ENCODE measurements at regions not wholly inside any gene's neighbourhood (a gene's known extent, or its start where the extent isn't known, plus 50 kb on each side); places are given as distances from the start of the nearest gene placed in this dataset.

- no peak for FAIRE-seq
Observed at GRCh38 chr2:145723872-145724271, 1204.0 kb upstream of the ZEB2 start.

- no peak for FAIRE-seq
Observed at GRCh38 chr2:145721681-145722080, 1201.8 kb upstream of the ZEB2 start.

- FAIRE-seq = no peak
Observed at GRCh38 chr2:145715601-145716000, 1195.7 kb upstream of the ZEB2 start.

GRCh38 chr2:145710303-145710702 is 1190.4 kb upstream of the ZEB2 start:
- no peak for FAIRE-seq

GRCh38 chr2:145702305-145702704 is 1182.4 kb upstream of the ZEB2 start:
- no peak for FAIRE-seq

- no peak for FAIRE-seq
Observed at GRCh38 chr2:145692971-145693478, 1173.1 kb upstream of the ZEB2 start.

GRCh38 chr2:145691659-145692058 is 1171.7 kb upstream of the ZEB2 start:
- no peak for FAIRE-seq

GRCh38 chr2:145690183-145690778 is 1170.4 kb upstream of the ZEB2 start:
- no peak for FAIRE-seq

- no peak for FAIRE-seq
Observed at GRCh38 chr2:145689277-145689676, 1169.4 kb upstream of the ZEB2 start.

- FAIRE-seq = no peak
Observed at GRCh38 chr2:145688156-145688555, 1168.2 kb upstream of the ZEB2 start.

GRCh38 chr2:145687442-145688134 is 1167.7 kb upstream of the ZEB2 start:
- FAIRE-seq = no peak

GRCh38 chr2:145685383-145686050 is 1165.6 kb upstream of the ZEB2 start:
- FAIRE-seq = no peak

GRCh38 chr2:145682546-145683157 is 1162.7 kb upstream of the ZEB2 start:
- no peak for FAIRE-seq

- no peak for FAIRE-seq
Observed at GRCh38 chr2:145680276-145680675, 1160.4 kb upstream of the ZEB2 start.

GRCh38 chr2:145677371-145677770 is 1157.5 kb upstream of the ZEB2 start:
- no peak for FAIRE-seq

- no peak for FAIRE-seq
Observed at GRCh38 chr2:145674705-145675104, 1154.8 kb upstream of the ZEB2 start.

- FAIRE-seq = no peak
Observed at GRCh38 chr2:145669301-145669700, 1149.4 kb upstream of the ZEB2 start.

- FAIRE-seq = no peak
Observed at GRCh38 chr2:145666552-145666951, 1146.6 kb upstream of the ZEB2 start.

- FAIRE-seq = no peak
Observed at GRCh38 chr2:145657265-145657664, 1137.3 kb upstream of the ZEB2 start.

- no peak for FAIRE-seq
Observed at GRCh38 chr2:145655165-145655765, 1135.3 kb upstream of the ZEB2 start.

GRCh38 chr2:145654746-145655145 is 1134.8 kb upstream of the ZEB2 start:
- FAIRE-seq = no peak

- no peak for FAIRE-seq
Observed at GRCh38 chr2:145654156-145654555, 1134.2 kb upstream of the ZEB2 start.

- FAIRE-seq = no peak
Observed at GRCh38 chr2:145653553-145653952, 1133.6 kb upstream of the ZEB2 start.

Data from G401.6 (cell line).